ENCODE measurements at regions not wholly inside any gene's neighbourhood (a gene's known extent, or its start where the extent isn't known, plus 50 kb on each side); places are given as distances from the start of the nearest gene placed in this dataset.

- in situ Hi-C loops (cut with MboI; ENCODE audit: low sequenced_read_pairs, unreplicated experiment): no loop called here
- no peak for TF ChIP-seq CTCF (IDR thresholded peaks at IDR 0.05; ENCODE audit: borderline replicate concordance, control extremely low read depth, extremely low read depth, insufficient read depth, missing control alignments)
- no peak for DNase-seq (ENCODE audit: low spot score)
Observed at GRCh38 chr18:50453732-50454131, 78.9 kb downstream of the SKA1 start.

- in situ Hi-C loops (cut with MboI; ENCODE audit: low sequenced_read_pairs, unreplicated experiment): no loop called here
- DNase-seq (ENCODE audit: low spot score): no peak
- TF ChIP-seq CTCF (IDR thresholded peaks at IDR 0.05; ENCODE audit: borderline replicate concordance, control extremely low read depth, extremely low read depth, insufficient read depth, missing control alignments): no peak
Observed at GRCh38 chr18:50454387-50454988, 79.6 kb downstream of the SKA1 start.

GRCh38 chr18:50456285-50456684 lies 81.4 kb downstream of the SKA1 start:
- TF ChIP-seq CTCF (IDR thresholded peaks at IDR 0.05; ENCODE audit: borderline replicate concordance, control extremely low read depth, extremely low read depth, insufficient read depth, missing control alignments): no peak
- no peak for DNase-seq (ENCODE audit: low spot score)
- in situ Hi-C loops (cut with MboI; ENCODE audit: low sequenced_read_pairs, unreplicated experiment): no loop called here

GRCh38 chr18:50457639-50458038 lies 82.8 kb downstream of the SKA1 start:
- DNase-seq (ENCODE audit: low spot score): no peak
- TF ChIP-seq CTCF (IDR thresholded peaks at IDR 0.05; ENCODE audit: borderline replicate concordance, control extremely low read depth, extremely low read depth, insufficient read depth, missing control alignments): no peak
- in situ Hi-C loops (cut with MboI; ENCODE audit: low sequenced_read_pairs, unreplicated experiment): no loop called here

- no peak for DNase-seq (ENCODE audit: low spot score)
- TF ChIP-seq CTCF (IDR thresholded peaks at IDR 0.05; ENCODE audit: borderline replicate concordance, control extremely low read depth, extremely low read depth, insufficient read depth, missing control alignments): no peak
- in situ Hi-C loops (cut with MboI; ENCODE audit: low sequenced_read_pairs, unreplicated experiment): no loop called here
Observed at GRCh38 chr18:50458366-50458765, 83.5 kb downstream of the SKA1 start.

GRCh38 chr18:50458796-50459195 lies 84.0 kb downstream of the SKA1 start:
- in situ Hi-C loops (cut with MboI; ENCODE audit: low sequenced_read_pairs, unreplicated experiment): no loop called here
- TF ChIP-seq CTCF (IDR thresholded peaks at IDR 0.05; ENCODE audit: borderline replicate concordance, control extremely low read depth, extremely low read depth, insufficient read depth, missing control alignments): no peak
- DNase-seq (ENCODE audit: low spot score): no peak

Measured in GM13976 (cell line).